Pancreas (tissue), 10 donors: ENCODE measurements at regions not wholly inside any gene's neighbourhood (a gene's known extent, or its start where the extent isn't known, plus 50 kb on each side); places are given as distances from the start of the nearest gene placed in this dataset.
A peak's percentile ranks its signal among the peaks of the same experiment; 100 is the strongest.

Source experiments
- ATAC-seq, 4 donors: fragments of 200-7000 bp; cut with Tn5 transposase; one replicate each; pipeline versions ENCODE4 v1.8.0 to v1.9.1; 2020; ENCODE audit warnings: mild to moderate bottlenecking in 4 of 4, moderate library complexity in 4 of 4
- DNase-seq, 6 donors: peaks; one replicate each; pipeline ENCODE4 v3.0.0-alpha.2; 2020
- FAIRE-seq: peaks from 2 replicates; lab custom pipeline; 2012; peaks lifted over from hg19 to GRCh38; lab: Jason Lieb, UNC
- H3K27ac ChIP-seq, 4 donors: fragments of 200-600 bp; sonication (generic); 1 replicate in 3 of 4; 2 replicates in 1 of 4; pipeline versions ENCODE4 v1.5.0 to v1.8.0; 2020
- H3K27me3 ChIP-seq, 4 donors: fragments of 200-600 bp; one replicate each; pipeline ENCODE4 v1.8.0; 2021
- H3K36me3 ChIP-seq, 3 donors: fragments of 200-600 bp; sonication (generic) in 1 of 3; one replicate each; pipeline versions ENCODE4 v1.5.0 to v1.8.0; 2020 to 2021
- H3K4me1 ChIP-seq, 3 donors: fragments of 200-600 bp; one replicate each; pipeline ENCODE4 v1.8.0; 2021
- H3K4me3 ChIP-seq, 4 donors: fragments of 200-600 bp; sonication (generic) in 2 of 4; one replicate each; pipeline versions ENCODE4 v1.5.0 to v1.8.0; 2020 to 2021
- H3K9me3 ChIP-seq, 4 donors: fragments of 200-600 bp; one replicate each; pipeline ENCODE4 v1.8.0; 2021
- WGBS, 2 donors: extraction: QIAGEN DNeasy Blood & Tissue Kit; methylation state at CpG; one replicate each; pipeline ENCODE4 v1.1.7; 2013; 5-methylcytosine and 5-hydroxymethylcytosine counted together
- intact Hi-C, 3 donors: fragments of 100-400 bp; cut with DNase I; formaldehyde crosslinking; loops; one replicate each; pipeline versions ENCODE4 v1.11.1 to v1.14.2; 2022
- TF ChIP-seq, protein P1 (sequence below), 4 donors: fragments of 200-600 bp; sonication (generic) in 3 of 4; IDR thresholded peaks; one replicate each; pipeline versions ENCODE4 v1.5.0 to v1.8.0; 2021; ENCODE audit warnings: antibody characterized with exemption in 4 of 4
- donor health status: healthy with polysubstance abuse.
- donor health status: DM: no; HTN: no; CAD: no; lungs with moderate emphysema.
- donor health status: DM: no; HTN: no; CAD: no.
- donor health status: control.
- donor health status: control.
- donor health status: Bipolar disorder and iron deficiency.
- donor health status: DM: yes; HTN: yes; CAD: no.
- donor health status: DM: no; HTN: no; CAD: no.
- donor health status: DM: no; HTN: no; CAD: no.
- donor health status: DM: yes; HTN: yes; CAD: no.

DNA sequence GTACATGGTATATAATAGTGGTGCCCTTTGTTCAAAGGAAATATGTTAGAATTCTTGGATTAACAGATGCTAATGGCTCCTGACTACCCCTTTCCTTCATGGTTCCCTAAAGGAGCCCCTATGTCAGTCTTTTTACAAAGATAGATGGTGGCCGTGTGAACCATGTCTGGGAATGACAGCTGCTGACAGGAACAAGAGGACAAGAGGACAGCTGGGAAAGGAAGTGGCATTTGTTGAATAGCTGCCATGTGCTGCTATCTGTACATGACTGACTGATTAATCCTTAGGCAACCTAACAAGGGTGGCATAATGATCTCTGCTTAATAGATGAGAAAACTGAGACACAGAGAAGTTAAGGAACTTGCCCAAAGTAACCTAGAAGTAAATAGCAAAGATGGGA is 321.7 kb downstream of the ZNF621 start:
- no peaks in the 10 kb centered on the region for H3K9me3 ChIP-seq
- TF ChIP-seq, protein P1, sequence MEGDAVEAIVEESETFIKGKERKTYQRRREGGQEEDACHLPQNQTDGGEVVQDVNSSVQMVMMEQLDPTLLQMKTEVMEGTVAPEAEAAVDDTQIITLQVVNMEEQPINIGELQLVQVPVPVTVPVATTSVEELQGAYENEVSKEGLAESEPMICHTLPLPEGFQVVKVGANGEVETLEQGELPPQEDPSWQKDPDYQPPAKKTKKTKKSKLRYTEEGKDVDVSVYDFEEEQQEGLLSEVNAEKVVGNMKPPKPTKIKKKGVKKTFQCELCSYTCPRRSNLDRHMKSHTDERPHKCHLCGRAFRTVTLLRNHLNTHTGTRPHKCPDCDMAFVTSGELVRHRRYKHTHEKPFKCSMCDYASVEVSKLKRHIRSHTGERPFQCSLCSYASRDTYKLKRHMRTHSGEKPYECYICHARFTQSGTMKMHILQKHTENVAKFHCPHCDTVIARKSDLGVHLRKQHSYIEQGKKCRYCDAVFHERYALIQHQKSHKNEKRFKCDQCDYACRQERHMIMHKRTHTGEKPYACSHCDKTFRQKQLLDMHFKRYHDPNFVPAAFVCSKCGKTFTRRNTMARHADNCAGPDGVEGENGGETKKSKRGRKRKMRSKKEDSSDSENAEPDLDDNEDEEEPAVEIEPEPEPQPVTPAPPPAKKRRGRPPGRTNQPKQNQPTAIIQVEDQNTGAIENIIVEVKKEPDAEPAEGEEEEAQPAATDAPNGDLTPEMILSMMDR (IDR thresholded peaks at IDR 0.05) = no peak
- H3K4me1 ChIP-seq = no peaks in the 10 kb centered on the region
- 43 to 61% methylated on average over 1 of the region's 1 CpG for WGBS, 2 donors
- H3K27me3 ChIP-seq = no peaks in the 10 kb centered on the region
- H3K4me3 ChIP-seq = no peak overlapping the region
- ATAC-seq (no peak), FAIRE-seq (no peak), DNase-seq (no peak)
- no peaks in the 10 kb centered on the region for H3K36me3 ChIP-seq
- no peak overlapping the region for H3K27ac ChIP-seq
- intact Hi-C loops = no loop called here

DNA sequence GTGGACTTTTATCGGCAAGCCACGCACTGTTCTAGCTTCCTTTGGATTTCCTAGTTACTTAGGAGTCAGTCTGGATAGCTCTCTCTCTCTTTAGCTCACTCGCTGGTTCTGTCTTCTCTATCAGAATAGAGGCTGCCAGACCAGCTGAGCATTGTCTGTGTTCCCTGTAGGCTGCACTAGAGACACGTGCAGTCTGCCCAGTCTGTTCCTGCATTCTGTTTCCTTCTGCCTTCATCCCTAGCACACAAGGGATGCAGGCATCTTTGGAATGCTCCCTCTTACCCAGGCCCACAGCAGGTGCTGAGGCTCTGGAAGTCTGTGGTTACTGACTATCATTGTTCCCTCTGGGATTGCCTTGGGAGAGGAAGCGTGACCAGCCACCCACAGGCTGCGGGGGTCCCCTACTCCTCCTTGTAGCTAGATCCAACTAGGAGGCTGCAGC is 322.8 kb downstream of the ZNF621 start:
- intact Hi-C loops = no loop called here
- 39 to 48% methylated on average over 6 of the region's 6 CpGs for WGBS, 2 donors
- no peak overlapping the region for H3K27ac ChIP-seq
- no peaks in the 10 kb centered on the region for H3K4me1 ChIP-seq
- no peaks in the 10 kb centered on the region for H3K27me3 ChIP-seq
- ATAC-seq (peak in 3 of 4 donors; percentile 37 to 60 (median 45)), DNase-seq (no peak), FAIRE-seq (no peak)
- H3K9me3 ChIP-seq = no peaks in the 10 kb centered on the region
- TF ChIP-seq, protein P1 (IDR thresholded peaks at IDR 0.05) = no peak
- no peak overlapping the region for H3K4me3 ChIP-seq
- H3K36me3 ChIP-seq = no peaks in the 10 kb centered on the region

DNA sequence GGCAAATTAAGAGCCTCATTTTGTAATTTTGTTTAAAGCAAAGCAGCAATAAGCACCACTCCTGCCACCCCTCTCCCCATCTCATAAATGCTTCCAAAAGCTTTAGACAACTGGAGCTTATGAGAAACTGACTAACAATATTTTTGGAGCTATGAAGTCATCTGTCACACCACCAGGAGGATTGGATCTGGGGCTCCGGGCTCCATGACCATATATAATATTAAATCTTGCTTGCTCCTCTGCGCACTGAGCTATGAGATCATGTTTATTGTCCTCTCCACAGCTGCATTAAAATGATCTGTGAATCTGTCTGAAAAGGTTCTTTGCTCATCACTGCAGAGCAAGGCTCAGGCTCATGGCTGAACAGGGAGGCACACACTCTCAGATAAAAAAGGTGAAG is 323.7 kb downstream of the ZNF621 start:
- intact Hi-C loops = no loop called here
- TF ChIP-seq, protein P1 (IDR thresholded peaks at IDR 0.05) = no peak
- Histone ChIP-seq H3K9me3 (no peaks in the 10 kb centered on the region), H3K27me3 (no peaks in the 10 kb centered on the region), H3K27ac (no peak overlapping the region), H3K4me3 (no peak overlapping the region), H3K36me3 (no peaks in the 10 kb centered on the region), H3K4me1 (no peaks in the 10 kb centered on the region)
- FAIRE-seq = no peak
- ATAC-seq = no peak
- no peak for DNase-seq
- 84 to 91% methylated on average over 2 of the region's 2 CpGs for WGBS, 2 donors

DNA sequence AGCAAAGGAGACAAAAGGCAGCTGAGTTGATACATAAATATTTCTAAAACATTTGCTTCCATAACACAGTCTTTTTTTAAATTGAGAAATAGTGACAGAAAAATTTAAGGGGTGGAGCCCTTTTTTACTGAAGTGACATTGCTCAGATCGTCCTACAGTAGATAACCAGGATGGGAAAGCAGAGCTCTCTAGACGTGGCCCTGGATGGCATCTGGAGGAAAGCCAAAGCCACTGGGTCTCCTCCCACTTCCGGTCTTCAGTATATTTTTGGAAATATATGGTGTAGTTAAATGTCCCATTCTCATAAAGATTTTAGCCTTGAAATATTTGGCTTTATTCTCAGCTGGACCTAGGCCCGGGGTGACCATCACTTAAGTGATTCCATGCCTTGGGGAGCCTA is 326.1 kb downstream of the ZNF621 start:
- Histone ChIP-seq H3K4me3 (no peak overlapping the region), H3K4me1 (no peaks in the 10 kb centered on the region), H3K27me3 (no peaks in the 10 kb centered on the region), H3K27ac (no peak overlapping the region), H3K9me3 (no peaks in the 10 kb centered on the region), H3K36me3 (no peaks in the 10 kb centered on the region)
- no peak for DNase-seq
- no peak for FAIRE-seq
- TF ChIP-seq, protein P1 (IDR thresholded peaks at IDR 0.05) = no peak
- no peak for ATAC-seq
- intact Hi-C loops = no loop called here
- 77 to 85% methylated on average over 4 of the region's 4 CpGs for WGBS, 2 donors

DNA sequence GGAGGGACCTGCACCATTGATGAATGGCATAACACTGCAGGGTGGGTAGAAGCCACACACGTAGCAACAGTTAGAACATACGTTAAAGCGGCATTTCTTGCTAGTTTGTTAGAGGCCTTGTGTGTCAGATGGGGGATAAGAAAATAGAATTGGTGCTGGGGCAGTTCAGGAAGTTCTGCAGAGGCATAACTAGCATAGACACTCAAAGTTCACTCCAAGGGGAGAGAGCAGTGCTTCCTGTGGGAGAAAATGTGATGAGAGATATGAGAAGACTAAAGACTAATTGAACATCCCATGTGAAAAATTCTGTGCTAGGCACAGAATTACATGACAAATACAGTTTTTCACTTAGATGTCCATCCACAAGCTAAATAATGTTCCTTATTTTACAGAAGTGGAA is 327.1 kb downstream of the ZNF621 start:
- Histone ChIP-seq H3K36me3 (no peaks in the 10 kb centered on the region), H3K27me3 (no peaks in the 10 kb centered on the region), H3K9me3 (no peaks in the 10 kb centered on the region), H3K27ac (no peak overlapping the region), H3K4me3 (no peak overlapping the region), H3K4me1 (no peaks in the 10 kb centered on the region)
- TF ChIP-seq, protein P1 (IDR thresholded peaks at IDR 0.05) = no peak
- intact Hi-C loops = no loop called here
- DNase-seq (no peak), ATAC-seq (no peak), FAIRE-seq (no peak)
- WGBS, 2 donors = 93 to 96% methylated on average over 3 of the region's 3 CpGs
